Astrocyte of the cerebellum (primary cell): ENCODE measurements at regions not wholly inside any gene's neighbourhood (a gene's known extent, or its start where the extent isn't known, plus 50 kb on each side); places are given as distances from the start of the nearest gene placed in this dataset.
"Not testable (repeated sequence)": the region's sequence is repeated elsewhere in the genome, so short reads cannot be mapped to it uniquely, and the experiment has no call there.

Source experiments
- DNase-seq: peaks from one replicate; pipeline ENCODE4 v3.0.0-alpha.2; 2011; ENCODE audit warnings: low read depth
- H3K4me3 ChIP-seq: 2 replicates; pipeline ENCODE4 v1.5.1; 2011; ENCODE audit warnings: mild to moderate bottlenecking, low read depth, low read length, moderate library complexity
- CTCF ChIP-seq: IDR thresholded peaks from 2 replicates; pipeline ENCODE4 v1.5.1; 2012; ENCODE audit warnings: low read length, low read depth, moderate library complexity, mild to moderate bottlenecking; ENCODE audit errors: missing control alignments
- in situ Hi-C: cut with HindIII; loops from 2 replicates; pipeline ENCODE4 v1.10.0; 2017; ENCODE audit warnings: low sequenced_read_pairs

GRCh38 chr12:22803725-22804124 lies 178.8 kb downstream of the ETNK1 start:
- no peak for DNase-seq
- TF ChIP-seq CTCF: no peak
- H3K4me3 ChIP-seq: no peak overlapping the region
- in situ Hi-C loops: no loop called here

- H3K4me3 ChIP-seq: no peak overlapping the region
- no peak for DNase-seq
- in situ Hi-C loops: no loop called here
- no peak for TF ChIP-seq CTCF
These were observed 183.9 kb downstream of the ETNK1 start for GRCh38 chr12:22808860-22809259.

GRCh38 chr12:22810036-22810435 lies 185.1 kb downstream of the ETNK1 start:
- in situ Hi-C loops: no loop called here
- no peak overlapping the region for H3K4me3 ChIP-seq
- no peak for DNase-seq
- TF ChIP-seq CTCF: no peak

GRCh38 chr12:22812531-22812930 lies 187.6 kb downstream of the ETNK1 start:
- in situ Hi-C loops: no loop called here
- DNase-seq: no peak
- no peak for TF ChIP-seq CTCF
- no peak overlapping the region for H3K4me3 ChIP-seq

GRCh38 chr12:22821985-22822384 lies 197.0 kb downstream of the ETNK1 start:
- in situ Hi-C loops: no loop called here
- no peak for TF ChIP-seq CTCF

GRCh38 chr12:22826026-22826425 lies 201.1 kb downstream of the ETNK1 start:
- in situ Hi-C loops: no loop called here
- no peak for TF ChIP-seq CTCF
- H3K4me3 ChIP-seq: no peak overlapping the region

More at GRCh38 chr12:22821985-22822384, 197.0 kb downstream of the ETNK1 start:
- H3K4me3 ChIP-seq: no peak overlapping the region
- peak; percentile 3 for DNase-seq

GRCh38 chr12:22826446-22826981 lies 201.5 kb downstream of the ETNK1 start:
- H3K4me3 ChIP-seq, DNase-seq, in situ Hi-C loops: not testable (repeated sequence)

More at GRCh38 chr12:22826026-22826425, 201.1 kb downstream of the ETNK1 start:
- no peak for DNase-seq
